Fibroblast of skin of scalp (primary cell): ENCODE measurements at regions not wholly inside any gene's neighbourhood (a gene's known extent, or its start where the extent isn't known, plus 50 kb on each side); places are given as distances from the start of the nearest gene placed in this dataset.
"Not testable (repeated sequence)": the region's sequence is repeated elsewhere in the genome, so short reads cannot be mapped to it uniquely, and the experiment has no call there.

ENCODE experiments used
- DNase-seq: peaks from one replicate; pipeline ENCODE4 v3.0.0-alpha.2; 2013

- peak; percentile 49 for DNase-seq
These were observed 216.8 kb downstream of the TRIM36 start for GRCh38 chr5:114952876-114953275.

- DNase-seq = no peak
These were observed 220.0 kb downstream of the TRIM36 start for GRCh38 chr5:114949756-114950155.

- DNase-seq = peak; percentile 74
These were observed 220.6 kb downstream of the TRIM36 start for GRCh38 chr5:114948986-114949621.

GRCh38 chr5:114948363-114948762 is 221.3 kb downstream of the TRIM36 start:
- DNase-seq = no peak

- no peak for DNase-seq
These were observed 229.0 kb downstream of the TRIM36 start for GRCh38 chr5:114940709-114941108.

GRCh38 chr5:114935490-114935889 is 234.2 kb downstream of the TRIM36 start:
- DNase-seq = no peak

GRCh38 chr5:114928644-114929462 is 240.9 kb downstream of the TRIM36 start:
- no peak for DNase-seq

GRCh38 chr5:114924769-114925168 is 244.9 kb downstream of the TRIM36 start:
- DNase-seq = no peak

GRCh38 chr5:114912189-114912920 is 257.4 kb downstream of the TRIM36 start:
- DNase-seq = no peak

- DNase-seq = no peak
These were observed 259.0 kb downstream of the TRIM36 start for GRCh38 chr5:114910727-114911126.

GRCh38 chr5:114909424-114909823 is 260.3 kb downstream of the TRIM36 start:
- DNase-seq = no peak

- DNase-seq = no peak
These were observed 265.9 kb downstream of the TRIM36 start for GRCh38 chr5:114903767-114904166.

GRCh38 chr5:114898602-114899001 is 271.1 kb downstream of the TRIM36 start:
- peak; percentile 12 for DNase-seq

- DNase-seq = no peak
These were observed 286.0 kb downstream of the TRIM36 start for GRCh38 chr5:114883675-114884074.

- peak; percentile 23 for DNase-seq
These were observed 310.3 kb downstream of the TRIM36 start for GRCh38 chr5:114859438-114859735.

GRCh38 chr5:114858665-114859437 is 310.9 kb downstream of the TRIM36 start:
- no peak for DNase-seq

- peak; percentile 31 for DNase-seq
These were observed 311.7 kb downstream of the TRIM36 start for GRCh38 chr5:114857941-114858551.

- DNase-seq = not testable (repeated sequence)
These were observed 325.0 kb downstream of the TRIM36 start for GRCh38 chr5:114844711-114845110.

- DNase-seq = no peak
These were observed 330.3 kb downstream of the TRIM36 start for GRCh38 chr5:114839360-114839759.

- no peak for DNase-seq
These were observed 330.8 kb downstream of the TRIM36 start for GRCh38 chr5:114838937-114839336.

GRCh38 chr5:114830114-114830513 is 339.6 kb downstream of the TRIM36 start:
- no peak for DNase-seq

- no peak for DNase-seq
These were observed 346.8 kb downstream of the TRIM36 start for GRCh38 chr5:114822863-114823262.
